Mesenchymal stem cell (in vitro differentiated cells and primary cell): ENCODE measurements at regions not wholly inside any gene's neighbourhood (a gene's known extent, or its start where the extent isn't known, plus 50 kb on each side); places are given as distances from the start of the nearest gene placed in this dataset.

Experiments used
- DNase-seq: peaks from one replicate; pipeline ENCODE4 v3.0.0-alpha.2; 2013
- H2AFZ ChIP-seq: one replicate; pipeline ENCODE4 v1.6.1; 2013; ENCODE audit warnings: low read depth, mild to moderate bottlenecking, control low read depth, inconsistent platforms, low read length, moderate library complexity
- H2AK5ac ChIP-seq: 2 replicates; pipeline ENCODE4 v1.6.1; 2013; ENCODE audit warnings: low read length, moderate library complexity, mild to moderate bottlenecking, inconsistent platforms; ENCODE audit not compliant: severe bottlenecking
- H2BK120ac ChIP-seq: one replicate; pipeline ENCODE4 v1.6.1; 2013; ENCODE audit warnings: low read depth, mild to moderate bottlenecking, inconsistent platforms, low read length, moderate library complexity
- H2BK12ac ChIP-seq, 2 experiments: one replicate each; pipeline ENCODE4 v1.6.1; 2013; ENCODE audit warnings: inconsistent platforms in 2 of 2, low read length in 2 of 2, mild to moderate bottlenecking in 2 of 2, moderate library complexity in 2 of 2, control low read depth in 1 of 2
- H2BK15ac ChIP-seq: one replicate; pipeline ENCODE4 v1.6.1; 2013; ENCODE audit warnings: mild to moderate bottlenecking, low read depth, inconsistent platforms; ENCODE audit not compliant: poor library complexity, severe bottlenecking
- H2BK5ac ChIP-seq: 2 replicates; pipeline ENCODE4 v1.6.1; 2013; ENCODE audit warnings: low read depth, mild to moderate bottlenecking, low read length, control low read depth, inconsistent platforms; ENCODE audit not compliant: poor library complexity, severe bottlenecking
- H3K14ac ChIP-seq, 2 experiments: one replicate each; pipeline ENCODE4 v1.6.1; 2013; ENCODE audit warnings: inconsistent platforms in 2 of 2, low read length in 2 of 2, control low read depth in 1 of 2, mild to moderate bottlenecking in 1 of 2, moderate library complexity in 1 of 2
- H3K18ac ChIP-seq, 2 experiments: one replicate each; pipeline ENCODE4 v1.6.1; 2013; ENCODE audit warnings: inconsistent platforms in 2 of 2, low read length in 2 of 2, control low read depth in 1 of 2, low read depth in 1 of 2, mild to moderate bottlenecking in 1 of 2
- H3K23ac ChIP-seq, 2 experiments: one replicate each; pipeline ENCODE4 v1.6.1; 2013; ENCODE audit warnings: inconsistent platforms in 2 of 2, low read length in 2 of 2, mild to moderate bottlenecking in 2 of 2, moderate library complexity in 2 of 2, control low read depth in 1 of 2
- H3K27ac ChIP-seq: 2 replicates; pipeline ENCODE4 v1.5.1; 2013; ENCODE audit warnings: mild to moderate bottlenecking, moderate library complexity, low read length, control low read depth, inconsistent platforms; ENCODE audit not compliant: poor library complexity, severe bottlenecking
- H3K27me3 ChIP-seq, 2 experiments: 2 replicates each; pipeline versions ENCODE4 v1.6.1 to v1.7.0; 2013; ENCODE audit warnings: low read length in 2 of 2, mild to moderate bottlenecking in 2 of 2, moderate library complexity in 2 of 2, control low read depth in 1 of 2, inconsistent platforms in 1 of 2; ENCODE audit not compliant: control insufficient read depth in 1 of 2, insufficient read depth in 1 of 2
- H3K36me3 ChIP-seq, 2 experiments: 2 replicates each; pipeline versions ENCODE4 v1.6.1 to v1.7.0; 2013; ENCODE audit warnings: low read length in 2 of 2, control low read depth in 1 of 2, inconsistent platforms in 1 of 2, low read depth in 1 of 2, mild to moderate bottlenecking in 1 of 2; ENCODE audit not compliant: insufficient read depth in 2 of 2, control insufficient read depth in 1 of 2
- H3K4ac ChIP-seq, 2 experiments: one replicate each; pipeline ENCODE4 v1.6.1; 2013; ENCODE audit warnings: inconsistent platforms in 2 of 2, low read length in 2 of 2, mild to moderate bottlenecking in 2 of 2, moderate library complexity in 2 of 2, control low read depth in 1 of 2, low read depth in 1 of 2
- H3K4me1 ChIP-seq: 2 replicates; pipeline ENCODE4 v1.6.1; 2013; ENCODE audit warnings: low read depth, low read length, control low read depth; ENCODE audit not compliant: control insufficient read depth, insufficient read depth
- H3K4me2 ChIP-seq: 2 replicates; pipeline ENCODE4 v1.6.1; 2013; ENCODE audit warnings: low read length, mild to moderate bottlenecking, inconsistent platforms; ENCODE audit not compliant: poor library complexity, severe bottlenecking
- H3K4me3 ChIP-seq, 2 experiments: 2 replicates each; pipeline versions ENCODE4 v1.5.1 to v1.7.0; 2013; ENCODE audit warnings: low read length in 2 of 2, mild to moderate bottlenecking in 2 of 2, control low read depth in 1 of 2, low read depth in 1 of 2; ENCODE audit not compliant: insufficient read depth in 1 of 2
- H3K79me1 ChIP-seq: replicated peaks from 2 replicates; pipeline ENCODE4 v1.6.1; 2013; ENCODE audit warnings: mild to moderate bottlenecking, control low read depth, low read length, inconsistent platforms; ENCODE audit not compliant: poor library complexity, severe bottlenecking
- H3K9ac ChIP-seq: 2 replicates; pipeline ENCODE4 v1.7.0; 2013; ENCODE audit warnings: mild to moderate bottlenecking, low read length, moderate library complexity
- H3K9me3 ChIP-seq: 2 replicates; pipeline ENCODE4 v1.7.0; 2013; ENCODE audit warnings: mild to moderate bottlenecking, low read length; ENCODE audit not compliant: control insufficient read depth
- H4K8ac ChIP-seq: one replicate; pipeline ENCODE4 v1.6.1; 2013; ENCODE audit warnings: inconsistent platforms, mild to moderate bottlenecking, low read length, moderate library complexity
- H4K91ac ChIP-seq: one replicate; pipeline ENCODE4 v1.6.1; 2013; ENCODE audit warnings: mild to moderate bottlenecking, low read length, inconsistent platforms
- WGBS: methylation state at CpG from one replicate; pipeline ENCODE4 v1.1.7; 2013; ENCODE audit warnings: mixed read lengths; 5-methylcytosine and 5-hydroxymethylcytosine counted together

DNA sequence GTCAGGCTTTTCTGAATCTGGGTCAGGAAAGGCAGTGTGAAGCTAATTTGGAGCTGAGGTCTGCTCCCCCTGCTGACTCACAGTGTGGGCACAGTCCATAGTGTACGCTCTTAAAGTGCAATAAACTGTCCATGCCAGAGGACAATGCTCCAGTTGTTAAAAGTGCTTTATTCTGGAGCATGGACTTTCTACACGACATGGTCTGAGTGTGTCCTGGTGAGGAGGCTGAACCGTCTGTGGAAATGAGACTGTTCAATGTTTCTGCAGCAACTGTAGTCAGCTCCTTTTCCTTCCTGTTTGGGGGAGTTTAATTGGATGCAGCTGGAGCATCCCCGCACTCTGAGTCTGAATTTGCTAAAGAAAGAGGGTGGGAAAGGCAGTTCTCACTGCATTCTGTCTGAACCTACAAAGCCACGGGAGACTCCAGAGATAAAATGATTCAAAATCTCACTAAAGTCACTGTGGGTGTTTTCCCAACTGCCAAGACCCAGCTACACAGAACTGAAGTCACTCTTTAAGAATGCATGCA lies 110.2 kb upstream of the TRIB2 start:
- no peaks in the 10 kb centered on the region for H3K9me3 ChIP-seq
- WGBS = 17% methylated on average over 5 of the region's 5 CpGs
- peaks cover 2% of the 10 kb centered on the region for H3K4me1 ChIP-seq
- peak; percentile 45 for DNase-seq
- H3K18ac ChIP-seq = peak overlapping the region in 1 of 2 experiments; percentile 57
- H3K27me3 ChIP-seq = no peaks in the 10 kb centered on the region
- H2BK5ac ChIP-seq = no peak overlapping the region
- no peak overlapping the region for H4K8ac ChIP-seq
- no peak overlapping the region for H2BK12ac ChIP-seq
- H2AFZ ChIP-seq = peak overlapping the region; percentile 3
- no peak overlapping the region for H2AK5ac ChIP-seq
- H3K27ac ChIP-seq = no peak overlapping the region
- H2BK120ac ChIP-seq = no peak overlapping the region
- H3K4me2 ChIP-seq = no peak overlapping the region
- H3K9ac ChIP-seq = peak overlapping the region; percentile 54
- H3K79me1 ChIP-seq = no peaks in the 10 kb centered on the region
- H3K4me3 ChIP-seq = peak overlapping the region in 1 of 2 experiments; percentile 55
- no peak overlapping the region for H2BK15ac ChIP-seq
- no peak overlapping the region for H3K23ac ChIP-seq
- H3K14ac ChIP-seq = no peak overlapping the region
- H3K4ac ChIP-seq = no peak overlapping the region
- H3K36me3 ChIP-seq = no peaks in the 10 kb centered on the region
- H4K91ac ChIP-seq = no peak overlapping the region

- Histone ChIP-seq H3K9ac (no peak overlapping the region), H2AK5ac (no peak overlapping the region), H2BK120ac (no peak overlapping the region), H3K27ac (no peak overlapping the region), H3K4me1 (peaks cover 2% of the 10 kb centered on the region), H3K4me3 (no peak overlapping the region), H2BK12ac (no peak overlapping the region), H2BK5ac (no peak overlapping the region), H3K4me2 (no peak overlapping the region), H3K18ac (no peak overlapping the region), H3K79me1 (no peaks in the 10 kb centered on the region), H4K8ac (no peak overlapping the region), H2AFZ (no peak overlapping the region), H2BK15ac (no peak overlapping the region), H4K91ac (no peak overlapping the region), H3K9me3 (no peaks in the 10 kb centered on the region), H3K4ac (no peak overlapping the region), H3K36me3 (no peaks in the 10 kb centered on the region), H3K14ac (no peak overlapping the region), H3K23ac (no peak overlapping the region), H3K27me3 (no peaks in the 10 kb centered on the region)
- peak; percentile 5 for DNase-seq
- 94% methylated on average over 1 of the region's 3 CpGs for WGBS
Measured at GRCh38 chr2:12607971-12608370, 108.8 kb upstream of the TRIB2 start.

DNA sequence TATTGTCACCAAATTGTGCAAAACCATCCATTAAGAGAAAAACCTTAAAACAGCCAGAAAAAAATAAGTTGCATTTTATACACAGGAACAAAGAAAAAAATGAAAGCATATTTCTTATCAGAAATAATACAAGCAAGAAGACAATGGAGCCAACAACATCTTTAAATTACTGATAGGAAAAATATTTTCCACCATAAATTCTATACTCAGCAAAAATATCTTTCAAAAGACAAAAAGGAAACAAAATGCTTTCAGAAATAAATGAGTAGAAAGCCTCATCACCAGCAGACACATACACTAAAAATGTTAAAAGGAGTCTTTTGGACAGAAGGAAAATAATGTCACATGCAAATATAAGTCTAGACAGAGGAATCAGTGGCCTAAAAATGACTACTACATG lies 106.4 kb upstream of the TRIB2 start:
- Histone ChIP-seq H3K27me3 (no peaks in the 10 kb centered on the region), H3K36me3 (no peaks in the 10 kb centered on the region), H4K91ac (no peak overlapping the region)

GRCh38 chr2:12612168-12612567 lies 104.6 kb upstream of the TRIB2 start:
- H3K79me1 ChIP-seq = no peaks in the 10 kb centered on the region
- H4K91ac ChIP-seq = no peak overlapping the region
- no CpG with 5 or more reads among the region's 2 CpGs for WGBS
- H3K4me2 ChIP-seq = no peak overlapping the region
- DNase-seq = no peak
- H3K9me3 ChIP-seq = no peaks in the 10 kb centered on the region
- H3K27me3 ChIP-seq = no peaks in the 10 kb centered on the region
- no peak overlapping the region for H2BK5ac ChIP-seq
- no peak overlapping the region for H3K23ac ChIP-seq
- H3K4me3 ChIP-seq = no peak overlapping the region
- H2AK5ac ChIP-seq = no peak overlapping the region
- H2AFZ ChIP-seq = no peak overlapping the region
- H3K4me1 ChIP-seq = peaks cover 4% of the 10 kb centered on the region
- H3K27ac ChIP-seq = no peak overlapping the region
- H2BK12ac ChIP-seq = no peak overlapping the region
- H3K4ac ChIP-seq = no peak overlapping the region
- H4K8ac ChIP-seq = no peak overlapping the region
- H2BK120ac ChIP-seq = no peak overlapping the region
- H3K36me3 ChIP-seq = no peaks in the 10 kb centered on the region
- H3K18ac ChIP-seq = no peak overlapping the region
- H3K9ac ChIP-seq = no peak overlapping the region
- no peak overlapping the region for H2BK15ac ChIP-seq
- H3K14ac ChIP-seq = no peak overlapping the region

More for the DNA sequence above, 106.4 kb upstream of the TRIB2 start:
- H3K4me2 ChIP-seq = no peak overlapping the region
- H3K4me3 ChIP-seq = no peak overlapping the region
- no peak overlapping the region for H2BK5ac ChIP-seq
- peaks cover 6% of the 10 kb centered on the region for H3K4me1 ChIP-seq
- no peak overlapping the region for H3K23ac ChIP-seq
- no peak overlapping the region for H2AK5ac ChIP-seq
- H2BK120ac ChIP-seq = no peak overlapping the region
- no peak for DNase-seq
- H2AFZ ChIP-seq = no peak overlapping the region
- no peak overlapping the region for H3K4ac ChIP-seq
- H2BK12ac ChIP-seq = no peak overlapping the region
- no peak overlapping the region for H4K8ac ChIP-seq
- no peak overlapping the region for H3K18ac ChIP-seq
- no peaks in the 10 kb centered on the region for H3K9me3 ChIP-seq
- no peak overlapping the region for H3K9ac ChIP-seq
- H2BK15ac ChIP-seq = no peak overlapping the region
- H3K27ac ChIP-seq = no peak overlapping the region
- H3K79me1 ChIP-seq = no peaks in the 10 kb centered on the region
- no peak overlapping the region for H3K14ac ChIP-seq
